MM.1S (cell line): ENCODE measurements at regions not wholly inside any gene's neighbourhood (a gene's known extent, or its start where the extent isn't known, plus 50 kb on each side); places are given as distances from the start of the nearest gene placed in this dataset.

Experiments used
- DNase-seq: peaks from one replicate; pipeline ENCODE4 v3.0.0-alpha.2; 2015
- H2AFZ ChIP-seq: fragments of 300-600 bp; sonication (generic); 2 replicates; pipeline ENCODE4 v1.6.0; 2016; ENCODE audit warnings: antibody characterized with exemption, low read length
- H3F3A ChIP-seq: fragments of 300-600 bp; sonication (generic); 2 replicates; pipeline ENCODE4 v1.6.1; 2016; ENCODE audit warnings: mild to moderate bottlenecking, antibody characterized with exemption, low read length, moderate library complexity, mixed read lengths; ENCODE audit not compliant: insufficient read depth
- H3K27ac ChIP-seq: fragments of 300-600 bp; sonication (generic); 2 replicates; pipeline ENCODE4 v1.5.1; 2016; ENCODE audit warnings: mild to moderate bottlenecking, low read length
- H3K27me3 ChIP-seq: fragments of 300-600 bp; sonication (generic); replicated peaks from 2 replicates; pipeline ENCODE4 v1.6.0; 2016; ENCODE audit warnings: low read length; ENCODE audit not compliant: insufficient read depth
- H3K36me3 ChIP-seq: fragments of 300-600 bp; sonication (generic); replicated peaks from 2 replicates; pipeline ENCODE4 v1.6.1; 2016; ENCODE audit warnings: mild to moderate bottlenecking, low read length, mixed read lengths; ENCODE audit not compliant: insufficient read depth
- H3K4me1 ChIP-seq: fragments of 300-600 bp; sonication (generic); 2 replicates; pipeline ENCODE4 v1.6.1; 2016; ENCODE audit warnings: low read length, mixed read lengths
- H3K4me2 ChIP-seq: fragments of 300-600 bp; sonication (generic); 2 replicates; pipeline ENCODE4 v1.6.0; 2016; ENCODE audit warnings: low read depth, low read length
- H3K4me3 ChIP-seq: fragments of 300-600 bp; sonication (generic); 2 replicates; pipeline ENCODE4 v1.5.1; 2016; ENCODE audit warnings: low read length, mixed read lengths
- H3K79me2 ChIP-seq: fragments of 300-600 bp; sonication (generic); 2 replicates; pipeline ENCODE4 v1.6.1; 2016; ENCODE audit warnings: mixed run types, low read length, mixed read lengths
- H3K9ac ChIP-seq: fragments of 300-600 bp; sonication (generic); 2 replicates; pipeline ENCODE4 v1.6.1; 2016; ENCODE audit warnings: low read length, mixed read lengths
- H3K9me2 ChIP-seq: fragments of 300-600 bp; sonication (generic); replicated peaks from 2 replicates; pipeline ENCODE4 v1.6.1; 2016; ENCODE audit warnings: mild to moderate bottlenecking, low read length, mixed read lengths; ENCODE audit not compliant: insufficient read depth
- H3K9me3 ChIP-seq: fragments of 300-600 bp; sonication (generic); replicated peaks from 2 replicates; pipeline ENCODE4 v1.6.1; 2016; ENCODE audit warnings: mild to moderate bottlenecking, low read length, mixed read lengths; ENCODE audit not compliant: insufficient read depth
- H4K20me1 ChIP-seq: fragments of 300-600 bp; sonication (generic); 2 replicates; pipeline ENCODE4 v1.6.1; 2016; ENCODE audit warnings: mild to moderate bottlenecking, low read length, moderate library complexity, mixed read lengths; ENCODE audit not compliant: insufficient read depth
- EZH2 ChIP-seq: fragments of 300-600 bp; sonication (generic); optimal IDR thresholded peaks from 2 replicates; pipeline ENCODE3; 2017; ENCODE audit warnings: low read depth, mild to moderate bottlenecking, antibody characterized with exemption, low read length, mixed read lengths
- EZH2phosphoT487 ChIP-seq: fragments of 300-600 bp; sonication (generic); IDR thresholded peaks from 2 replicates; pipeline ENCODE4 v1.6.1; 2018; ENCODE audit warnings: antibody characterized with exemption, low read length
- TF ChIP-seq, protein P1 (sequence below): fragments of 300-600 bp; sonication (generic); IDR thresholded peaks from 2 replicates; pipeline ENCODE4 v1.5.1; 2016; ENCODE audit warnings: antibody characterized with exemption, low read length, mixed read lengths

- no peaks in the 10 kb centered on the region for H3F3A ChIP-seq
- no peak overlapping the region for H3K9ac ChIP-seq
- H3K79me2 ChIP-seq: no peaks in the 10 kb centered on the region
- H3K9me3 ChIP-seq: no peaks in the 10 kb centered on the region
- DNase-seq: no peak
- no peaks in the 10 kb centered on the region for H4K20me1 ChIP-seq
- H3K36me3 ChIP-seq: no peaks in the 10 kb centered on the region
- H3K4me1 ChIP-seq: no peaks in the 10 kb centered on the region
- H3K4me3 ChIP-seq: no peak overlapping the region
- H3K27ac ChIP-seq: no peak overlapping the region
- no peaks in the 10 kb centered on the region for H3K27me3 ChIP-seq
- H2AFZ ChIP-seq: no peak overlapping the region
- no peak overlapping the region for H3K4me2 ChIP-seq
- H3K9me2 ChIP-seq: no peaks in the 10 kb centered on the region
- TF ChIP-seq EZH2phosphoT487 (no peak), EZH2 (no peak)
- TF ChIP-seq, protein P1, sequence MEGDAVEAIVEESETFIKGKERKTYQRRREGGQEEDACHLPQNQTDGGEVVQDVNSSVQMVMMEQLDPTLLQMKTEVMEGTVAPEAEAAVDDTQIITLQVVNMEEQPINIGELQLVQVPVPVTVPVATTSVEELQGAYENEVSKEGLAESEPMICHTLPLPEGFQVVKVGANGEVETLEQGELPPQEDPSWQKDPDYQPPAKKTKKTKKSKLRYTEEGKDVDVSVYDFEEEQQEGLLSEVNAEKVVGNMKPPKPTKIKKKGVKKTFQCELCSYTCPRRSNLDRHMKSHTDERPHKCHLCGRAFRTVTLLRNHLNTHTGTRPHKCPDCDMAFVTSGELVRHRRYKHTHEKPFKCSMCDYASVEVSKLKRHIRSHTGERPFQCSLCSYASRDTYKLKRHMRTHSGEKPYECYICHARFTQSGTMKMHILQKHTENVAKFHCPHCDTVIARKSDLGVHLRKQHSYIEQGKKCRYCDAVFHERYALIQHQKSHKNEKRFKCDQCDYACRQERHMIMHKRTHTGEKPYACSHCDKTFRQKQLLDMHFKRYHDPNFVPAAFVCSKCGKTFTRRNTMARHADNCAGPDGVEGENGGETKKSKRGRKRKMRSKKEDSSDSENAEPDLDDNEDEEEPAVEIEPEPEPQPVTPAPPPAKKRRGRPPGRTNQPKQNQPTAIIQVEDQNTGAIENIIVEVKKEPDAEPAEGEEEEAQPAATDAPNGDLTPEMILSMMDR: no peak
Measured at GRCh38 chr15:94097552-94097951, 133.8 kb upstream of the MCTP2 start.

GRCh38 chr15:94094310-94094709 lies 137.1 kb upstream of the MCTP2 start:
- H3K27me3 ChIP-seq: no peaks in the 10 kb centered on the region
- H3K4me1 ChIP-seq: no peaks in the 10 kb centered on the region
- H4K20me1 ChIP-seq: no peaks in the 10 kb centered on the region
- no peaks in the 10 kb centered on the region for H3K9me3 ChIP-seq
- H3K27ac ChIP-seq: no peak overlapping the region
- H3K79me2 ChIP-seq: no peaks in the 10 kb centered on the region
- H3K9me2 ChIP-seq: no peaks in the 10 kb centered on the region
- no peak overlapping the region for H2AFZ ChIP-seq
- H3K9ac ChIP-seq: no peak overlapping the region
- TF ChIP-seq, protein P1: no peak
- TF ChIP-seq EZH2: no peak
- no peak for TF ChIP-seq EZH2phosphoT487
- H3K36me3 ChIP-seq: no peaks in the 10 kb centered on the region
- no peak overlapping the region for H3K4me2 ChIP-seq
- H3F3A ChIP-seq: no peaks in the 10 kb centered on the region
- no peak for DNase-seq
- no peak overlapping the region for H3K4me3 ChIP-seq

DNA sequence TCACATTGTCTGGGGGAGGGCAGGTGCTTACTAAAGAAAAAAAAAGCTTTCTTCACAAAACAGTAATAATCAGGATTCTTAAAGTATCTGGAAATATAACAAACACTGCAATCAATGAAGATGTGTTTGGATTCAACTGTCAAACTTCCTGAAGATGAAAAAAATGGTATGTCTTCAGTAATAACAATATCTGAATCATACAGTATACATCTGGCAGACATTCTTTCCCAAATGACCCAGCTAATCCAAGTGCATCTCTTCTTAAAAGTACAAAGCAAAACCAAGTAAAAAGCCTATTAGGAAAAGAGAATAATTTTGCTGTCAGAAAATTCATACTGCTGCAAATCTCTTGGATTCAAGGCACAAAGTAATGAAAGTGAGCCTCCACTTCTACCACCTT lies 145.0 kb upstream of the MCTP2 start:
- H3K79me2 ChIP-seq: no peaks in the 10 kb centered on the region
- no peak overlapping the region for H3K27ac ChIP-seq
- DNase-seq: no peak
- H2AFZ ChIP-seq: no peak overlapping the region
- no peaks in the 10 kb centered on the region for H3K36me3 ChIP-seq
- H4K20me1 ChIP-seq: no peaks in the 10 kb centered on the region
- no peaks in the 10 kb centered on the region for H3K4me1 ChIP-seq
- peaks cover 13% of the 10 kb centered on the region; the same call in 1 of the 2 replicates for H3K27me3 ChIP-seq
- no peak overlapping the region for H3K9ac ChIP-seq
- H3F3A ChIP-seq: no peaks in the 10 kb centered on the region
- H3K9me3 ChIP-seq: no peaks in the 10 kb centered on the region
- H3K9me2 ChIP-seq: no peaks in the 10 kb centered on the region
- no peak overlapping the region for H3K4me2 ChIP-seq
- TF ChIP-seq EZH2phosphoT487 (no peak), EZH2 (no peak)
- TF ChIP-seq, protein P1: no peak
- H3K4me3 ChIP-seq: no peak overlapping the region
